Osteoblast (primary cell): ENCODE measurements at regions not wholly inside any gene's neighbourhood (a gene's known extent, or its start where the extent isn't known, plus 50 kb on each side); places are given as distances from the start of the nearest gene placed in this dataset.

Experiments used
- DNase-seq: peaks from one replicate; pipeline ENCODE4 v3.0.0; 2011; ENCODE audit warnings: low spot score, mixed read lengths; ENCODE audit not compliant: insufficient read length; ENCODE audit errors: missing footprints
- H2AFZ ChIP-seq: 2 replicates; pipeline ENCODE4 v1.6.0; 2011; ENCODE audit warnings: mild to moderate bottlenecking, low read length
- H3K27ac ChIP-seq: 2 replicates; pipeline ENCODE4 v1.5.1; 2011; ENCODE audit warnings: mild to moderate bottlenecking, low read depth, low read length, moderate library complexity
- H3K27me3 ChIP-seq: 2 replicates; pipeline ENCODE4 v1.6.0; 2012; ENCODE audit warnings: mild to moderate bottlenecking, control low read depth, inconsistent platforms, low read length, moderate library complexity; ENCODE audit not compliant: insufficient read depth
- H3K36me3 ChIP-seq: 2 replicates; pipeline ENCODE4 v1.5.1; 2011; ENCODE audit warnings: mild to moderate bottlenecking, low read length, control low read depth, moderate library complexity; ENCODE audit not compliant: insufficient read depth
- H3K4me1 ChIP-seq: 2 replicates; pipeline ENCODE4 v1.5.1; 2011; ENCODE audit warnings: mild to moderate bottlenecking, low read length, control low read depth, moderate library complexity; ENCODE audit not compliant: insufficient read depth
- H3K4me2 ChIP-seq: 2 replicates; pipeline ENCODE4 v1.6.0; 2011; ENCODE audit warnings: mild to moderate bottlenecking, low read length; ENCODE audit not compliant: insufficient read depth
- H3K4me3 ChIP-seq: fragments of 200-600 bp; sonication (generic); 3 replicates; pipeline ENCODE4 v1.5.1; 2012; ENCODE audit warnings: mild to moderate bottlenecking, low read length, inconsistent platforms; ENCODE audit not compliant: insufficient read depth
- H3K79me2 ChIP-seq: 2 replicates; pipeline ENCODE4 v1.6.0; 2012; ENCODE audit warnings: mild to moderate bottlenecking, low read length, control low read depth, inconsistent platforms; ENCODE audit not compliant: insufficient read depth
- H3K9me3 ChIP-seq: 2 replicates; pipeline ENCODE4 v1.5.1; 2011; ENCODE audit warnings: low read depth, low read length, control low read depth
- H4K20me1 ChIP-seq: 2 replicates; pipeline ENCODE4 v1.6.0; 2012; ENCODE audit warnings: mild to moderate bottlenecking, low read length, control low read depth; ENCODE audit not compliant: insufficient read depth
- TF ChIP-seq, protein P1 (sequence below): IDR thresholded peaks from 2 replicates; pipeline ENCODE4 v1.5.1; 2011; ENCODE audit warnings: mild to moderate bottlenecking, low read depth, low read length, moderate library complexity; ENCODE audit errors: extremely low read depth

DNA sequence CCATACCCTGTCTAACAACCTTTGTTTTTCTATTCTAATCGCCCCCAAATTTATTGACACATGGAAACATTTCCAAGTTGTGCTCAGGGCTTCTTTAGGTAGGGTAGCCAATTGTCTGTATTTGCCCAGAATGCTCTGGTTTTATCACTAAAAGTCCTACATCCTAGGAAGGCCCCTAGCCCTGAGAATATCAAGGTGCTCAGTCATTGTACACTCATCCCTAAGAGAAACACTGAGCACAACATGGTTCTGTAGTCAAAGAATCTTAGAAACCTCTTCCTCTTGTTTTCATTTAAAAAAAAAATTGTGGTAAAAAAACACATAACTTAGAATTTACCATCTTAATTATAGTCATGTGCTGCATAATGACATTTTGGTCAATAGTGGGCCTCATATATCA, 69.0 kb upstream of the BASP1 start:
- no peaks in the 10 kb centered on the region for H3K36me3 ChIP-seq
- DNase-seq, result no peak
- no peaks in the 10 kb centered on the region for H4K20me1 ChIP-seq
- TF ChIP-seq, protein P1, sequence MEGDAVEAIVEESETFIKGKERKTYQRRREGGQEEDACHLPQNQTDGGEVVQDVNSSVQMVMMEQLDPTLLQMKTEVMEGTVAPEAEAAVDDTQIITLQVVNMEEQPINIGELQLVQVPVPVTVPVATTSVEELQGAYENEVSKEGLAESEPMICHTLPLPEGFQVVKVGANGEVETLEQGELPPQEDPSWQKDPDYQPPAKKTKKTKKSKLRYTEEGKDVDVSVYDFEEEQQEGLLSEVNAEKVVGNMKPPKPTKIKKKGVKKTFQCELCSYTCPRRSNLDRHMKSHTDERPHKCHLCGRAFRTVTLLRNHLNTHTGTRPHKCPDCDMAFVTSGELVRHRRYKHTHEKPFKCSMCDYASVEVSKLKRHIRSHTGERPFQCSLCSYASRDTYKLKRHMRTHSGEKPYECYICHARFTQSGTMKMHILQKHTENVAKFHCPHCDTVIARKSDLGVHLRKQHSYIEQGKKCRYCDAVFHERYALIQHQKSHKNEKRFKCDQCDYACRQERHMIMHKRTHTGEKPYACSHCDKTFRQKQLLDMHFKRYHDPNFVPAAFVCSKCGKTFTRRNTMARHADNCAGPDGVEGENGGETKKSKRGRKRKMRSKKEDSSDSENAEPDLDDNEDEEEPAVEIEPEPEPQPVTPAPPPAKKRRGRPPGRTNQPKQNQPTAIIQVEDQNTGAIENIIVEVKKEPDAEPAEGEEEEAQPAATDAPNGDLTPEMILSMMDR, result no peak
- no peak overlapping the region for H3K4me3 ChIP-seq
- peaks cover 4% of the 10 kb centered on the region for H3K4me1 ChIP-seq
- H3K9me3 ChIP-seq, result no peaks in the 10 kb centered on the region
- no peak overlapping the region for H3K4me2 ChIP-seq
- no peak overlapping the region for H3K27ac ChIP-seq
- no peaks in the 10 kb centered on the region for H3K27me3 ChIP-seq
- H2AFZ ChIP-seq, result no peak overlapping the region
- no peaks in the 10 kb centered on the region for H3K79me2 ChIP-seq

DNA sequence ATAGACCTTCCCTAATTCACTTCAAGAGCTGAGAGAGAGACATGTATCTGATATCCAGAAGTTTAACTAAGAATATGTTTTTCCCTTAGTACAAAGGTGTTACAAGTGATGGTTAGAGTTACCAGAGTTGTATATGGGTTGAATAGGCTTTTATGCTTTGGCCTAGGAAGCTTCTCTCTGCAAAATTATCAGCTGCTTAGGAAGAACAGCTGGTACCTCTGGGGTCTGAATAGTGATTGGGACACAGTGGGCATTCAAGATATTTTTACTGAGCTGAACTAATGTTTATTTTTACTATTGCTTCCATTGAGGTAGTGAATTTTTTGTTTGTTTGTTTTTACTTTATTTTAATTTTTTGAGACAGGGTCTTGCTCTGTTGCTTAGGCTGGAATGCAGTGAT, 67.6 kb upstream of the BASP1 start:
- Histone ChIP-seq H4K20me1 (no peaks in the 10 kb centered on the region), H3K27me3 (no peaks in the 10 kb centered on the region), H3K36me3 (no peaks in the 10 kb centered on the region), H3K27ac (no peak overlapping the region), H3K4me2 (no peak overlapping the region), H3K4me1 (peaks cover 11% of the 10 kb centered on the region), H3K4me3 (no peak overlapping the region), H3K9me3 (no peaks in the 10 kb centered on the region), H2AFZ (no peak overlapping the region), H3K79me2 (no peaks in the 10 kb centered on the region)
- DNase-seq, result no peak
- TF ChIP-seq, protein P1, result no peak

DNA sequence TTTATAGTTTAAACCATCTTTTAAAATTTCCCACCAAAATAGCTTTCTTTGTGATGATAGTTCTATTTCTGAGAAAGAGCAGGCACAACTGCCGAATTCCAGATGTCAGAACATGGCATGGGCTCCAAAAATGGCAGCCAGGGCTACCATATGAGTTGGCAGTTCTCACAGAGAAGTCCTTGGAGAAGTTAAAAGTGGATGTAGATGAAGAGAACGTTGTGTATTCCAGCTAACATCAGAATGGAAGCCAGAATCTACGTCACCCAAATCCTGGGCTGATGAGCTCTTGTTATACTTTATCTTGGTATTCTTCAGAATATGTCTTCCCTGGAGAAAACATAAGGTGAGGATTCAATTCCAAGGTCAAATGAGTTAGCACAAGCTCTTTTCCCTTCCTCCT, 66.9 kb upstream of the BASP1 start:
- Histone ChIP-seq H3K36me3 (no peaks in the 10 kb centered on the region), H4K20me1 (no peaks in the 10 kb centered on the region), H3K4me2 (no peak overlapping the region), H3K9me3 (no peaks in the 10 kb centered on the region), H2AFZ (no peak overlapping the region), H3K79me2 (no peaks in the 10 kb centered on the region), H3K27me3 (no peaks in the 10 kb centered on the region), H3K27ac (no peak overlapping the region), H3K4me1 (peaks cover 11% of the 10 kb centered on the region), H3K4me3 (no peak overlapping the region)
- no peak for DNase-seq
- TF ChIP-seq, protein P1, result no peak

DNA sequence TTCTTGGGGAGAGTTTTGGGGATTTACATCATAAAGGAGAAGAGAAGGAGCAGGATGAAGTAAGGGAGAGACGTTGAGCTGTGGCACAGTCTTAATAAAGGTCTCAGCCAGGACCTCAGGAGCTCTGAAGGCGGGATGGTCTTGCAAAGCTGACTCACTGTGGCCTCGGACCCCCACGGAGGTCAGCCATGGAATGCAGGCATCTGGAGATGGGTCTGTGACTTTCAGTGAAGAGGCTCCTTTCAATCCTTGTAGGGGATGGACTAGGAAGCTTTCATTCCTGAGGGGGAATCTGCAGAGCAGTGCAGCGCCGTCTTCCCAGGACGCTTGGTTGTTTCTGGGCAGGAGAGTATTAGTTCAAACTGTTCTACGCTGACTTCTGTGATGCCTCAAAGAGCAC, 65.7 kb upstream of the BASP1 start:
- no peaks in the 10 kb centered on the region for H3K36me3 ChIP-seq
- H4K20me1 ChIP-seq, result no peaks in the 10 kb centered on the region
- H3K4me2 ChIP-seq, result no peak overlapping the region
- TF ChIP-seq, protein P1, result no peak
- H3K27me3 ChIP-seq, result no peaks in the 10 kb centered on the region
- no peaks in the 10 kb centered on the region for H3K79me2 ChIP-seq
- no peak overlapping the region for H3K27ac ChIP-seq
- H3K9me3 ChIP-seq, result no peaks in the 10 kb centered on the region
- H3K4me1 ChIP-seq, result peaks cover 11% of the 10 kb centered on the region
- no peak overlapping the region for H2AFZ ChIP-seq
- DNase-seq, result no peak
- no peak overlapping the region for H3K4me3 ChIP-seq
